PFSK-1 (cell line): ENCODE measurements at regions not wholly inside any gene's neighbourhood (a gene's known extent, or its start where the extent isn't known, plus 50 kb on each side); places are given as distances from the start of the nearest gene placed in this dataset.

Experiments used
- FOXP2 ChIP-seq: optimal IDR thresholded peaks from 2 replicates; pipeline ENCODE3; 2011; ENCODE audit warnings: borderline replicate concordance, control low read depth, inconsistent platforms; ENCODE audit not compliant: insufficient read depth; ENCODE audit errors: extremely low read length, extremely low read depth
- POLR2AphosphoS5 ChIP-seq: IDR thresholded peaks from 2 replicates; pipeline ENCODE4 v1.6.1; 2012; ENCODE audit warnings: low read depth, mild to moderate bottlenecking, control low read depth, low read length, moderate library complexity
- SIN3A ChIP-seq: IDR thresholded peaks from 2 replicates; pipeline ENCODE4 v1.6.1; 2012; ENCODE audit warnings: mild to moderate bottlenecking, low read length, moderate library complexity, borderline replicate concordance; ENCODE audit not compliant: insufficient read depth
- TAF1 ChIP-seq: IDR thresholded peaks from 2 replicates; pipeline ENCODE4 v1.6.1; 2012; ENCODE audit warnings: low read length, control low read depth, borderline replicate concordance; ENCODE audit not compliant: insufficient read depth
- TF ChIP-seq, protein P1 (sequence below), 2 experiments: IDR thresholded peaks; 2 replicates each; pipeline versions ENCODE4 v1.6.1 to v1.8.0; 2011 to 2012; ENCODE audit warnings: low read depth in 2 of 2, low read length in 2 of 2, control low read depth in 1 of 2, inconsistent platforms in 1 of 2, mild to moderate bottlenecking in 1 of 2, moderate library complexity in 1 of 2; ENCODE audit not compliant: insufficient read depth in 1 of 2

DNA sequence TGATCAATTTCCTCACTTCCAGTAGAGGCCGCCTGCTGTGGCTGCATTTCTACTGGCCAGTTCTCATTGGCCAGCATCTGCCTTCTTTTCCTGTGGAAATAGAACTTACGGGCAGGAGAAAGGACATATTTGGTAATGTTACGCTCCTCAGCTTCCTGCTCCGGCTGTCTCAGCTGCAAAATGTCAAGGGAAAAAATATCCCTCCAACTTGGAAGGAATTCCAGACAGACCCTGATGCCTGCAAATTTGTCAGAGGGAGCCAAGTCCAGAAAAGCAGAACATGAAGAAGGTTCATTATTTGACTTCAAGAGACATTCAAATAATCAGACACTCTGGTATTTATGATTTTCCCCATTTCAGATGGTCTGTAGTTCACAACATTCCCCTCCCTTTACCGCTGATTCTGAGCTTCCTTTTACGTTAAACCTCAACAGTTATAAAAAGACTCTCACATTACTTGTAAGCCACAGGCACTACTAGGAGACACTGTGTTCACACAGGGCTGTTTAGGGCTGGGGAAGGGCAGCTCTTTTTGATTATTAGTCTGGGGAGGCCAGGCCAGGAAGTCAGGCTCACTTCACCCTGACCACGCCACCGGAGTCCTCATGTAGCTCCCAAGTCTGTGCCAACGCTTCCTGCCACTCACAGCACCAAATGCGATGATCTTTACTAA lies 179.6 kb upstream of the CCN2 start:
- peak; percentile 26; the same call in 1 of the 2 replicates for TF ChIP-seq TAF1
- TF ChIP-seq SIN3A: no peak

DNA sequence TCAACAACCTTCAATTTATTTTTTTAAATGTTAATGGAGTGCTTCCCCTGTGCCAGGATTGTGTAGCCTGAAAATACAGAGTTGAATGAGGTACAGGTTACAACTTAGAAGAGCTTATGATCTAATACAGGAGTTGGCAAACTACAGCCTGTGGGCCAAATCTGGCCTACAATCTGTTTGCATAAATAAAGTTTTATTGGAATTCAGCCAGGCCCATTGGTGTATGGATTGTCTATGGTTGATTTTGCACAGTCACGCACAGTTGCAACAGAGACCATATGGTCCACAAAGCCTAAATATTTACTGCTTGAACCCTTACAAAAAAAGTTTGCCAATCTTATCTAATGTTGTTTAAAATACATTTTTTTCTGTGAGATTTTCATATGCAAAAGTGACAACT lies 177.3 kb upstream of the CCN2 start:
- TF ChIP-seq POLR2AphosphoS5 (no peak), SIN3A (no peak), FOXP2 (no peak), TAF1 (no peak)
- TF ChIP-seq, protein P1, sequence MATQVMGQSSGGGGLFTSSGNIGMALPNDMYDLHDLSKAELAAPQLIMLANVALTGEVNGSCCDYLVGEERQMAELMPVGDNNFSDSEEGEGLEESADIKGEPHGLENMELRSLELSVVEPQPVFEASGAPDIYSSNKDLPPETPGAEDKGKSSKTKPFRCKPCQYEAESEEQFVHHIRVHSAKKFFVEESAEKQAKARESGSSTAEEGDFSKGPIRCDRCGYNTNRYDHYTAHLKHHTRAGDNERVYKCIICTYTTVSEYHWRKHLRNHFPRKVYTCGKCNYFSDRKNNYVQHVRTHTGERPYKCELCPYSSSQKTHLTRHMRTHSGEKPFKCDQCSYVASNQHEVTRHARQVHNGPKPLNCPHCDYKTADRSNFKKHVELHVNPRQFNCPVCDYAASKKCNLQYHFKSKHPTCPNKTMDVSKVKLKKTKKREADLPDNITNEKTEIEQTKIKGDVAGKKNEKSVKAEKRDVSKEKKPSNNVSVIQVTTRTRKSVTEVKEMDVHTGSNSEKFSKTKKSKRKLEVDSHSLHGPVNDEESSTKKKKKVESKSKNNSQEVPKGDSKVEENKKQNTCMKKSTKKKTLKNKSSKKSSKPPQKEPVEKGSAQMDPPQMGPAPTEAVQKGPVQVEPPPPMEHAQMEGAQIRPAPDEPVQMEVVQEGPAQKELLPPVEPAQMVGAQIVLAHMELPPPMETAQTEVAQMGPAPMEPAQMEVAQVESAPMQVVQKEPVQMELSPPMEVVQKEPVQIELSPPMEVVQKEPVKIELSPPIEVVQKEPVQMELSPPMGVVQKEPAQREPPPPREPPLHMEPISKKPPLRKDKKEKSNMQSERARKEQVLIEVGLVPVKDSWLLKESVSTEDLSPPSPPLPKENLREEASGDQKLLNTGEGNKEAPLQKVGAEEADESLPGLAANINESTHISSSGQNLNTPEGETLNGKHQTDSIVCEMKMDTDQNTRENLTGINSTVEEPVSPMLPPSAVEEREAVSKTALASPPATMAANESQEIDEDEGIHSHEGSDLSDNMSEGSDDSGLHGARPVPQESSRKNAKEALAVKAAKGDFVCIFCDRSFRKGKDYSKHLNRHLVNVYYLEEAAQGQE (IDR thresholded peaks at IDR 0.05; ENCODE audit: insufficient read depth in 1 of 2, low read depth in 2 of 2, low read length in 2 of 2): no peak

DNA sequence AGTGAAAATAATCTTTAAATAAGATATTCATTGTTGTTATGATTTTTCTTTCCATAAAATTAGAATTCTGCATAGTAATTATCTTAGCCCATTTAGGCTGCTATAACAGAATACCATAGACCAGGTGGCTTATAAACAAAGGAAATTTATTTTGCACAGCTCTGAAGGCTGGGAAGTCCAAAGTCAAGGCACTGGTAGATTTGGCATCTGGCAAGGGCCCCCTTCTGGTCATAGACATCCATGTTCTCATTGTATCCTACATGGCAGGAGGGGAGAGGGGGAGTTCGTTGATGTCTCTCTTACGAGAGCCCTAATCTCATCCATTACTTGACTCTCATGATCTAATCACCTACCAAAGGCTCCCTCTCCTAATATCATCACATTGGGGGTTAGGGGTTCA lies 175.0 kb upstream of the CCN2 start:
- TF ChIP-seq, protein P1 (IDR thresholded peaks at IDR 0.05; ENCODE audit: insufficient read depth in 1 of 2, low read depth in 2 of 2, low read length in 2 of 2): no peak
- TF ChIP-seq SIN3A (no peak), TAF1 (no peak), POLR2AphosphoS5 (no peak), FOXP2 (no peak)

DNA sequence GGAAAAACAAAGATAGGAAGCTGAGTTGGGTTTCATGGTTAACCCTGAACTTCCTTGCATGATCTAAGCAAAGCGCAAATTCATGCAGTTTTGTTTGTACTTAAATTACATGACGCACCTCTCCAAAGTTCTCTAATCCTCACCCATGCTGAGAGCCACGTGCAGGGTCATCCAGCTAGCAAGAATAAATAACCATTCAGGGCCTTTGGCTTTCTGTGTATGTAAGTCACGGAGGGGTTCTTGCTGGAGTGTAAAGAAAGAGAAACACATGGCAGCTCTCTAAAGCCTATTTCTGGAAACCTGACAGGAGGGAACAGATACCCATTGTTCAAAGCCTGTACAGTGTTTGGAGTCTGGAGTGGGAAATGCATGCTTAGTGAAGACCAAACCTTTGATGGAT lies 171.7 kb upstream of the CCN2 start:
- TF ChIP-seq FOXP2 (no peak), TAF1 (no peak), SIN3A (no peak), POLR2AphosphoS5 (no peak)
- TF ChIP-seq, protein P1 (IDR thresholded peaks at IDR 0.05; ENCODE audit: insufficient read depth in 1 of 2, low read depth in 2 of 2, low read length in 2 of 2): no peak

DNA sequence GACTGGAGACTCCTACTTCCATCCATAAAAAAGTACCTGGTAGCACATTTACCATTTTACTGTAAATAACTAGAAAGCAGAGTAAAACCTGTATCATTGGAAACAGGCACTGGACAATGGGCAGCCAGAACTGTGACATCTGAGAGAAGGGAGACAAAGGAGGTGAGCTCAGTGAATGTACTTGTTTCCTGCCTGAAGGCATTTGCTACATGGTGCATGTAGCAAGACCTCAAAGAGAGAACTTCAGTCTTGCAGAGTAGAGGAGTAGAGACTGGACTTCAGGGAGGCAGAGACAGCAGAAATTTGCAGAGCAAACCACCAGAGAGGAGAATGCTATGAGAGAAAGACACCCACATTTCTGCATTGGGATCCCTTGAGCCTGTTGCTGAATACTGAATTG lies 171.0 kb upstream of the CCN2 start:
- TF ChIP-seq FOXP2 (no peak), TAF1 (no peak), POLR2AphosphoS5 (no peak)

DNA sequence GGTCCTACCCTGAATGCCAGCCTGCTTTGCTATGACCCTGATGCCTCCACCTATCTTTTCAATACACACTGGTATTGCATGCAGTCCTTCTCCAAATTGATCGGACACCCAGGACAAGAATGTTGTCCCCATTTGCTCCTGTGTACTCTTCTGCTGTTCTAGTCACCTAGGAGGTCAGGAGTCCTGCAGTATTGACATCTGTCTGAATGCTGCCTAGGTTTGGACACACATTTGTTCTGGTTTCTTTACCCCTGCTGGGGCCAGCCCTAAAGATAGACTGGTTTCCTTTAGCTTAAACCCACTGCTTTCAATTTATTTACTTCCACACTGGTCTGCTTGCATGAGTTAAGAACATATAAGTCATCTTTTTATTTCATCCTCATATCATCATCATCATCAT lies 167.0 kb upstream of the CCN2 start:
- TF ChIP-seq TAF1 (no peak), SIN3A (no peak), POLR2AphosphoS5 (no peak), FOXP2 (no peak)
- TF ChIP-seq, protein P1 (IDR thresholded peaks at IDR 0.05; ENCODE audit: insufficient read depth in 1 of 2, low read depth in 2 of 2, low read length in 2 of 2): no peak
